NB4 (cell line): ENCODE measurements at regions not wholly inside any gene's neighbourhood (a gene's known extent, or its start where the extent isn't known, plus 50 kb on each side); places are given as distances from the start of the nearest gene placed in this dataset.

Experiments
- CTCF ChIP-seq: IDR thresholded peaks from one replicate; pipeline ENCODE4 v1.5.1; 2012; ENCODE audit warnings: low read depth, low read length
- POLR2A ChIP-seq: IDR thresholded peaks from 2 replicates; pipeline ENCODE4 v1.6.1; 2011; ENCODE audit warnings: mild to moderate bottlenecking; ENCODE audit not compliant: insufficient read length; ENCODE audit errors: extremely low read depth

- TF ChIP-seq CTCF, result no peak
- TF ChIP-seq POLR2A, result no peak
These were observed 124.2 kb upstream of the ATP10B start for GRCh38 chr5:160976181-160976580.
